Transverse colon (tissue), 3 donors: ENCODE measurements at regions not wholly inside any gene's neighbourhood (a gene's known extent, or its start where the extent isn't known, plus 50 kb on each side); places are given as distances from the start of the nearest gene placed in this dataset.

Experiments
- EP300 ChIP-seq: sonication (generic); formaldehyde crosslinking; IDR thresholded peaks from one replicate; pipeline ENCODE4 v1.6.1; 2017; ENCODE audit warnings: antibody characterized with exemption, low read depth
- POLR2AphosphoS5 ChIP-seq, 3 donors: sonication (generic); formaldehyde crosslinking; IDR thresholded peaks; one replicate each; pipeline ENCODE4 v1.6.1; 2016; ENCODE audit warnings: antibody characterized with exemption in 3 of 3

DNA sequence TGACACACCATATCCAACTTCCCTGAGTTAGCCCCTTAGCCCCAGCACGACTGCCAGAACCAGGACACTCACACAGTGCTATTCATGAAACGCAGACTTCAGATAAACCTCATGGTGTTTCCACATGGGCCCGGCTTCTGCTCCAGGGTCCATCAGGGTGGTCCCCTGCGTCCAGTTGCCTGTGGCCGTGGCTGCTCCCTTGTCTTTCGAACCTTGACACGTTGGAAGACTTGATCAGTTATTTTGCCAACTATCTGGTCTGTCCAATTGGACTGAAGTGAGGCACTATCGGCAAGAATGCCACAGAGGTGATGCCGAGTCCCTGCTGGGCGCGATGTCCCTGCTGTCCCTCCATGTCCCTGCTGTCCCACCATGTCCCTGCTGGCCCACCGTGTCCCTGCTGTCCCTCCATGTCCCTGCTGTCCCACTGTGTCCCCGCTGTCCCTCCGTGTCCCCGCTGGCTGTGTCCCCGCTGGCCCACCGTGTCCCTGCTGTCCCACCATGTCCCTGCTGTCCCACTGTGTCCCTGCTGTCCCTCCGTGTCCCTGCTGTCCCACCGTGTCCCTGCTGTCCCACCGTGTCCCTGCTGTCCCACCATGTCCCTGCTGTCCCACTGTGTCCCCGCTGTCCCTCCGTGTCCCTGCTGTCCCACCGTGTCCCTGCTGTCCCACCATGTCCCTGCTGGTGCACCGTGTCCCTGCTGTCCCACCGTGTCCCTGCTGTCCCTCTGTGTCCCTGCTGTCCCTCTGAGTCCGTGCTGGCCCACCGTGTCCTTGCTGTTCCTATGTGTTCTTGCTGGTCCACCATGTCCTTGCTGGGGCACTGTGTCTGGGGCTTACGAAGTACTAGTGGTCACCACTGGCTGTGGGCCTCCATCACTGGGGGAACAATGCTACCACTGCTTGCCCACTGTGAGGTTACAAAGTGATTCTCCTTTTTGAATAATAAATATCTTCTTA lies 251.4 kb downstream of the DLL1 start:
- TF ChIP-seq EP300 (no peak), POLR2AphosphoS5 (IDR thresholded peaks at IDR 0.05) (no peak)
